ENCODE measurements at regions not wholly inside any gene's neighbourhood (a gene's known extent, or its start where the extent isn't known, plus 50 kb on each side); places are given as distances from the start of the nearest gene placed in this dataset.
"Not testable (repeated sequence)": the region's sequence is repeated elsewhere in the genome, so short reads cannot be mapped to it uniquely, and the experiment has no call there.

DNA sequence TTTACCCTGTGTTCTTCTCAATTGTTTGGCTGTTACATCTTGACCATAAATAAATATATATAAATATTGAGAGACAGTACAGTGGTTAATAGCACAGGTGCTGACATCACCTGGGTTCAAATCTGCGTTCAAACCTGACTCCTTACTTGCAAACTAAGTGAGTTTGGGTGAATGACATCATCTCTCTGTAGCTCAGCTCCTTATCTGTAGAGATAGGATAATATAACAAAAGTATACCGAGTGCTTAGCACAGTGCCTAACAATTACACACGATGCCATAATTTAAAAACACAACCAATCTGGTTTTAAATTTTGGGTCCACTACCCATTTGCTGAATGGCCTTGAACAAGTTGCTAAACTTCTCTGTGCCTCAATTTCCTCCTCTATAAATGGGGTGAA is 86.6 kb downstream of the RRAGC start:
- Histone ChIP-seq H3K4me1 (no peaks in the 10 kb centered on the region), H3K36me3 (no peaks in the 10 kb centered on the region), H3K9me3 (no peaks in the 10 kb centered on the region), H3K27ac (no peak overlapping the region), H3K4me3 (no peak overlapping the region), H3K27me3 (no peaks in the 10 kb centered on the region)
- TF ChIP-seq EP300 (IDR thresholded peaks at IDR 0.05) (no peak), CTCF (IDR thresholded peaks at IDR 0.05) (no peak), POLR2A (IDR thresholded peaks at IDR 0.05) (no peak)
- DNase-seq (ENCODE audit: low spot score in 2 of 2) = no peak
- 85 to 87% methylated on average over 3 of the region's 3 CpGs for WGBS, 2 donors

- WGBS, 2 donors = 39 to 62% methylated on average over 4 of the region's 4 CpGs
- Histone ChIP-seq H3K27me3 (no peaks in the 10 kb centered on the region), H3K36me3 (no peaks in the 10 kb centered on the region), H3K4me1 (no peaks in the 10 kb centered on the region), H3K4me3 (no peak overlapping the region), H3K9me3 (no peaks in the 10 kb centered on the region), H3K27ac (no peak overlapping the region)
- DNase-seq (ENCODE audit: low spot score in 2 of 2) = no peak
- no peak for TF ChIP-seq POLR2A (IDR thresholded peaks at IDR 0.05)
These were observed 87.5 kb downstream of the RRAGC start for GRCh38 chr1:38772026-38772425.

DNA sequence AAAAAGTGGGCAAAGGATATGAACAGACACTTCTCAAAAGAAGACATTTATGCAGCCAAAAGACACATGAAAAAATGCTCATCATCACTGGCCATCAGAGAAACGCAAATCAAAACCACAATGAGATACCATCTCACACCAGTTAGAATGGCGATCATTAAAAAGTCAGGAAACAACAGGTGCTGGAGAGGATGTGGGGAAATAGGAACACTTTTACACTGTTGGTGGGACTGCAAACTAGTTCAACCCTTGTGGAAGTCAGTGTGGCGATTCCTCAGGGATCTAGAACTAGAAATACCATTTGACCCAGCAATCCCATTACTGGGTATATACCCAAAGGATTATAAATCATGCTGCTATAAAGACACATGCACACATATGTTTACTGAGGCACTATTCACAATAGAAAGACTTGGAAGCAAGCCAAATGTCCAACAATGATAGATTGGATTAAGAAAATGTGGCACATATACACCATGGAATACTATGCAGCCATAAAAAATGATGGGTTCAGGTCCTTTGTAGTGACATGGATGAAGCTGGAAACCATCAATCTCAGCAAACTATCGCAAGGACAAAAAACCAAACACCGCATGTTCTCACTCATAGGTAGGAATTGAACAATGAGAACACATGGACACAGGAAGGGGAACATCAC is 88.9 kb downstream of the RRAGC start:
- not testable (repeated sequence) for H3K27ac ChIP-seq

GRCh38 chr1:38766125-38766524 is 93.4 kb downstream of the RRAGC start:
- no peak overlapping the region for H3K4me3 ChIP-seq
- H3K27me3 ChIP-seq = peaks cover 0 to 8% of the 10 kb centered on the region in 2 donors
- TF ChIP-seq CTCF (IDR thresholded peaks at IDR 0.05) (no peak), EP300 (IDR thresholded peaks at IDR 0.05) (no peak), POLR2A (IDR thresholded peaks at IDR 0.05) (no peak)
- no peaks in the 10 kb centered on the region for H3K9me3 ChIP-seq
- H3K4me1 ChIP-seq = no peaks in the 10 kb centered on the region
- no peaks in the 10 kb centered on the region for H3K36me3 ChIP-seq
- no peak for DNase-seq (ENCODE audit: low spot score in 2 of 2)
- no peak overlapping the region for H3K27ac ChIP-seq
- WGBS, 2 donors = 73 to 77% methylated on average over 7 of the region's 7 CpGs

More for the DNA sequence above, 88.9 kb downstream of the RRAGC start:
- 86 to 92% methylated on average over 3 to 4 of the region's 5 CpGs for WGBS, 2 donors
- H3K9me3 ChIP-seq; DNase-seq (ENCODE audit: low spot score in 2 of 2); H3K4me3 ChIP-seq; H3K27me3 ChIP-seq; H3K4me1 ChIP-seq; H3K36me3 ChIP-seq: not testable (repeated sequence)

GRCh38 chr1:38763121-38763520 is 96.5 kb downstream of the RRAGC start:
- H3K27ac ChIP-seq = no peak overlapping the region
- H3K27me3 ChIP-seq = peaks cover 0 to 8% of the 10 kb centered on the region in 2 donors
- H3K4me1 ChIP-seq = no peaks in the 10 kb centered on the region
- no peaks in the 10 kb centered on the region for H3K9me3 ChIP-seq
- no peak overlapping the region for H3K4me3 ChIP-seq
- no peak for DNase-seq (ENCODE audit: low spot score in 2 of 2)
- WGBS, 2 donors = 82 to 84% methylated on average over 6 of the region's 6 CpGs
- TF ChIP-seq CTCF (IDR thresholded peaks at IDR 0.05) (no peak), EP300 (IDR thresholded peaks at IDR 0.05) (no peak), POLR2A (IDR thresholded peaks at IDR 0.05) (no peak)
- no peaks in the 10 kb centered on the region for H3K36me3 ChIP-seq

DNA sequence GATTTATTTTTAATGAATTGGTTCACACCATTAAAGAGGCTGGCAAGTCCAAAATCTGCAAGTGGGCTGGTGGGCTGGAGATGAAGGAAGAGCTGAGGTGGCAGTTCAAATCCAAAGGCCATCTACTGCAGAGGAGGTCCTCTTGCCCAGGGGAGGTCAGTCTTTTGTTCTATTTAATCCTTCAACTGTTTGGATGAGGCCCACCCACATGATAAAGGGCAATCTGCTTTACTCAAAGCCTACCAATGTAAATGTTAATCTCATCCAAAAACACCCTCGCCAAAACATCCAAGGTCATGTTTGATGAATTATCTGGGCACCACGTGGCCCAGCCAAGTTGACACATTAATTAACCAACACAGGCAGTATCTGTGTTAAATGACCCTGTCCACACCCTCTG is 99.0 kb downstream of the RRAGC start:
- H3K27me3 ChIP-seq = peaks cover 0 to 8% of the 10 kb centered on the region in 2 donors
- no peak overlapping the region for H3K27ac ChIP-seq
- WGBS, 2 donors = 68 to 75% methylated on average over 2 of the region's 2 CpGs
- DNase-seq (ENCODE audit: low spot score in 2 of 2) = no peak
- H3K36me3 ChIP-seq = no peaks in the 10 kb centered on the region
- TF ChIP-seq CTCF (IDR thresholded peaks at IDR 0.05) (no peak), POLR2A (IDR thresholded peaks at IDR 0.05) (no peak), EP300 (IDR thresholded peaks at IDR 0.05) (no peak)
- no peaks in the 10 kb centered on the region for H3K4me1 ChIP-seq
- no peaks in the 10 kb centered on the region for H3K9me3 ChIP-seq
- H3K4me3 ChIP-seq = no peak overlapping the region
